OCI-LY7 (cell line): ENCODE measurements at regions not wholly inside any gene's neighbourhood (a gene's known extent, or its start where the extent isn't known, plus 50 kb on each side); places are given as distances from the start of the nearest gene placed in this dataset.

Experiments used
- BruUV-seq: library from RNA; stranded (reverse); fragments of 400-500 nt; replicated peaks from 2 replicates; lab custom pipeline; 2021; lab: Mats Ljungman, UMichigan
- CTCF ChIA-PET: fragments of 300-600 bp; sonication (Branson Sonifier 250); formaldehyde crosslinking; loops from one replicate; lab custom pipeline; 2022; ENCODE audit warnings: antibody characterized with exemption; ENCODE audit not compliant: unreplicated experiment; lab: Charles Lee
- POLR2A ChIA-PET: fragments of 300-600 bp; sonication (Branson Sonifier 250); formaldehyde crosslinking; loops from one replicate; lab custom pipeline; 2022; ENCODE audit warnings: antibody characterized with exemption; lab: Charles Lee
- DNase-seq: peaks from one replicate; pipeline ENCODE4 v3.0.0-alpha.2; 2015; ENCODE audit warnings: low spot score
- H2AFZ ChIP-seq: fragments of 200-600 bp; sonication (generic), shearing (Covaris generic); 2 replicates; pipeline ENCODE4 v1.6.1; 2014; ENCODE audit warnings: mild to moderate bottlenecking, antibody characterized with exemption, low read length, moderate library complexity
- H3K27ac ChIP-seq: fragments of 200-600 bp; sonication (generic); 2 replicates; pipeline ENCODE4 v1.5.1; 2014; ENCODE audit warnings: mixed run types, low read depth, mild to moderate bottlenecking, moderate library complexity, low read length, inconsistent platforms; ENCODE audit not compliant: poor library complexity, severe bottlenecking
- H3K36me3 ChIP-seq: fragments of 200-600 bp; sonication (generic); 2 replicates; pipeline ENCODE4 v1.6.1; 2014; ENCODE audit warnings: mild to moderate bottlenecking, antibody characterized with exemption, low read length, moderate library complexity, mixed read lengths; ENCODE audit not compliant: insufficient read depth
- H3K4me1 ChIP-seq: fragments of 200-600 bp; sonication (generic); 2 replicates; pipeline ENCODE4 v1.5.1; 2014; ENCODE audit warnings: mild to moderate bottlenecking, low read length; ENCODE audit not compliant: insufficient read depth, poor library complexity, severe bottlenecking
- H3K4me2 ChIP-seq: fragments of 200-600 bp; sonication (generic); 2 replicates; pipeline ENCODE4 v1.6.1; 2014; ENCODE audit warnings: mild to moderate bottlenecking, low read length
- H3K4me3 ChIP-seq: fragments of 200-600 bp; sonication (generic); 2 replicates; pipeline ENCODE4 v1.5.1; 2014; ENCODE audit warnings: mild to moderate bottlenecking, low read depth, low read length; ENCODE audit not compliant: poor library complexity, severe bottlenecking
- H3K79me2 ChIP-seq: fragments of 200-600 bp; sonication (generic); 2 replicates; pipeline ENCODE4 v1.6.1; 2016; ENCODE audit warnings: low read depth, mild to moderate bottlenecking, low read length, moderate library complexity, mixed read lengths; ENCODE audit not compliant: insufficient read depth
- H3K9me2 ChIP-seq: fragments of 200-600 bp; sonication (generic); 2 replicates; pipeline ENCODE4 v1.6.1; 2016; ENCODE audit warnings: mild to moderate bottlenecking, low read length, mixed read lengths; ENCODE audit not compliant: insufficient read depth
- H3K9me3 ChIP-seq: fragments of 200-600 bp; sonication (generic); 2 replicates; pipeline ENCODE4 v1.6.1; 2014; ENCODE audit warnings: mild to moderate bottlenecking, mixed run types, low read length, mixed read lengths
- H4K20me1 ChIP-seq: fragments of 200-600 bp; sonication (generic); 2 replicates; pipeline ENCODE4 v1.6.1; 2014; ENCODE audit warnings: mild to moderate bottlenecking, antibody characterized with exemption, low read length, moderate library complexity, mixed read lengths; ENCODE audit not compliant: insufficient read depth
- EZH2phosphoT487 ChIP-seq: fragments of 200-600 bp; sonication (generic); IDR thresholded peaks from 2 replicates; pipeline ENCODE4 v1.6.1; 2018; ENCODE audit warnings: low read depth, borderline replicate concordance, mild to moderate bottlenecking, mixed run types, antibody characterized with exemption, low read length, moderate library complexity, mixed read lengths
- intact Hi-C: fragments of 100-400 bp; cut with micrococcal nuclease; formaldehyde crosslinking; loops from one replicate; pipeline ENCODE4 v1.10.0; 2022; ENCODE audit not compliant: unreplicated experiment
- TF ChIP-seq, protein P1 (sequence below): fragments of 200-600 bp; sonication (generic); conservative IDR thresholded peaks from 2 replicates; pipeline ENCODE4 v1.5.1; 2014; ENCODE audit warnings: mild to moderate bottlenecking, antibody characterized with exemption, low read length, moderate library complexity, mixed read lengths

DNA sequence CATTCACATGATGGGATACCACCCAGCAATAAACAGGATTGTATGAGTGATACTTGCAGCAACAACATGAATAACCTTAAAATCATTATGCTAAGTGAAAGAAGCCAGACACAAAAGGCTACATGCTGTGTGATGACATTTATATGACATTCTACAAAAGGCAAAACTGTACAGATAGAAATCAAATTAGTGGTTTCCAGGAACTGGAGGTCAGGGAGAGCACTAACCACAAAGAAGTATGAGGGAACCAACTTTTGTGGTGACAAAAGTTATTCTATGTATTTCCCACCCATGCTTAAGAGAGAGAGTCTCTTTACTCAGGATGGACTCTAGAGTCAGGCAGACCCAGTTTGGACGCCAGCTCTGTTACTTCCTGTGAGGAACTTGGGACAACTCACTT, 364.5 kb upstream of the DAB1 start:
- Histone ChIP-seq H4K20me1 (no peaks in the 10 kb centered on the region), H3K9me3 (no peaks in the 10 kb centered on the region), H3K4me2 (no peak overlapping the region), H3K9me2 (no peaks in the 10 kb centered on the region), H3K79me2 (no peaks in the 10 kb centered on the region), H3K27ac (no peak overlapping the region), H3K4me1 (no peaks in the 10 kb centered on the region), H3K4me3 (no peak overlapping the region), H2AFZ (no peak overlapping the region), H3K36me3 (no peaks in the 10 kb centered on the region)
- POLR2A ChIA-PET = no interaction called here
- BruUV-seq = no TSS peak
- TF ChIP-seq EZH2phosphoT487 = no peak
- TF ChIP-seq, protein P1, sequence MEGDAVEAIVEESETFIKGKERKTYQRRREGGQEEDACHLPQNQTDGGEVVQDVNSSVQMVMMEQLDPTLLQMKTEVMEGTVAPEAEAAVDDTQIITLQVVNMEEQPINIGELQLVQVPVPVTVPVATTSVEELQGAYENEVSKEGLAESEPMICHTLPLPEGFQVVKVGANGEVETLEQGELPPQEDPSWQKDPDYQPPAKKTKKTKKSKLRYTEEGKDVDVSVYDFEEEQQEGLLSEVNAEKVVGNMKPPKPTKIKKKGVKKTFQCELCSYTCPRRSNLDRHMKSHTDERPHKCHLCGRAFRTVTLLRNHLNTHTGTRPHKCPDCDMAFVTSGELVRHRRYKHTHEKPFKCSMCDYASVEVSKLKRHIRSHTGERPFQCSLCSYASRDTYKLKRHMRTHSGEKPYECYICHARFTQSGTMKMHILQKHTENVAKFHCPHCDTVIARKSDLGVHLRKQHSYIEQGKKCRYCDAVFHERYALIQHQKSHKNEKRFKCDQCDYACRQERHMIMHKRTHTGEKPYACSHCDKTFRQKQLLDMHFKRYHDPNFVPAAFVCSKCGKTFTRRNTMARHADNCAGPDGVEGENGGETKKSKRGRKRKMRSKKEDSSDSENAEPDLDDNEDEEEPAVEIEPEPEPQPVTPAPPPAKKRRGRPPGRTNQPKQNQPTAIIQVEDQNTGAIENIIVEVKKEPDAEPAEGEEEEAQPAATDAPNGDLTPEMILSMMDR = no peak
- intact Hi-C loops = no loop called here
- no peak for DNase-seq
- CTCF ChIA-PET = no interaction called here

GRCh38 chr1:57784356-57784755, 360.5 kb upstream of the DAB1 start:
- H3K36me3 ChIP-seq = no peaks in the 10 kb centered on the region
- no peak overlapping the region for H2AFZ ChIP-seq
- ChIA-PET POLR2A (interaction anchor here (0.7 kb wide), 1 partner anchor 269 kb away, joined by 3 read pairs; no protein-coding TSS in a partner anchor), CTCF (no interaction called here)
- H3K9me3 ChIP-seq = no peaks in the 10 kb centered on the region
- H4K20me1 ChIP-seq = no peaks in the 10 kb centered on the region
- H3K27ac ChIP-seq = no peak overlapping the region
- TF ChIP-seq EZH2phosphoT487 = no peak
- TF ChIP-seq, protein P1 = no peak
- H3K9me2 ChIP-seq = no peaks in the 10 kb centered on the region
- no peak overlapping the region for H3K4me3 ChIP-seq
- H3K4me1 ChIP-seq = no peaks in the 10 kb centered on the region
- no peak overlapping the region for H3K4me2 ChIP-seq
- no TSS peak for BruUV-seq
- no peaks in the 10 kb centered on the region for H3K79me2 ChIP-seq
- intact Hi-C loops = no loop called here
- no peak for DNase-seq

- no peak overlapping the region for H3K4me3 ChIP-seq
- H2AFZ ChIP-seq = no peak overlapping the region
- H4K20me1 ChIP-seq = no peaks in the 10 kb centered on the region
- H3K36me3 ChIP-seq = no peaks in the 10 kb centered on the region
- H3K27ac ChIP-seq = no peak overlapping the region
- no peaks in the 10 kb centered on the region for H3K79me2 ChIP-seq
- ChIA-PET POLR2A (interaction anchor here (0.6 kb wide), 2 partner anchors 78 to 820 kb away, joined by 3 read pairs; no protein-coding TSS in a partner anchor), CTCF (no interaction called here)
- no TSS peak for BruUV-seq
- no peaks in the 10 kb centered on the region for H3K9me3 ChIP-seq
- no peaks in the 10 kb centered on the region for H3K9me2 ChIP-seq
- H3K4me2 ChIP-seq = no peak overlapping the region
- DNase-seq = no peak
- intact Hi-C loops = no loop called here
- TF ChIP-seq, protein P1 = no peak
- no peak for TF ChIP-seq EZH2phosphoT487
- H3K4me1 ChIP-seq = no peaks in the 10 kb centered on the region
These were observed 358.5 kb upstream of the DAB1 start for GRCh38 chr1:57782357-57782756.
